Sigmoid colon (tissue), 4 donors: ENCODE measurements at regions not wholly inside any gene's neighbourhood (a gene's known extent, or its start where the extent isn't known, plus 50 kb on each side); places are given as distances from the start of the nearest gene placed in this dataset.

Source experiments
- EP300 ChIP-seq, 4 donors: sonication (generic); formaldehyde crosslinking; IDR thresholded peaks; one replicate each; pipeline ENCODE4 v1.6.1; 2017; ENCODE audit warnings: antibody characterized with exemption in 4 of 4
- TF ChIP-seq, protein P1 (sequence below), 4 experiments: fragments of 450-650 bp in 3 of 4; fragments of 200-600 bp in 1 of 4; IDR thresholded peaks; one replicate each; pipeline ENCODE4 v1.5.1; 2016 to 2019; ENCODE audit warnings: antibody characterized with exemption in 4 of 4, mild to moderate bottlenecking in 3 of 4, moderate library complexity in 2 of 4

- no peak for TF ChIP-seq EP300 (IDR thresholded peaks at IDR 0.05)
- TF ChIP-seq, protein P1, sequence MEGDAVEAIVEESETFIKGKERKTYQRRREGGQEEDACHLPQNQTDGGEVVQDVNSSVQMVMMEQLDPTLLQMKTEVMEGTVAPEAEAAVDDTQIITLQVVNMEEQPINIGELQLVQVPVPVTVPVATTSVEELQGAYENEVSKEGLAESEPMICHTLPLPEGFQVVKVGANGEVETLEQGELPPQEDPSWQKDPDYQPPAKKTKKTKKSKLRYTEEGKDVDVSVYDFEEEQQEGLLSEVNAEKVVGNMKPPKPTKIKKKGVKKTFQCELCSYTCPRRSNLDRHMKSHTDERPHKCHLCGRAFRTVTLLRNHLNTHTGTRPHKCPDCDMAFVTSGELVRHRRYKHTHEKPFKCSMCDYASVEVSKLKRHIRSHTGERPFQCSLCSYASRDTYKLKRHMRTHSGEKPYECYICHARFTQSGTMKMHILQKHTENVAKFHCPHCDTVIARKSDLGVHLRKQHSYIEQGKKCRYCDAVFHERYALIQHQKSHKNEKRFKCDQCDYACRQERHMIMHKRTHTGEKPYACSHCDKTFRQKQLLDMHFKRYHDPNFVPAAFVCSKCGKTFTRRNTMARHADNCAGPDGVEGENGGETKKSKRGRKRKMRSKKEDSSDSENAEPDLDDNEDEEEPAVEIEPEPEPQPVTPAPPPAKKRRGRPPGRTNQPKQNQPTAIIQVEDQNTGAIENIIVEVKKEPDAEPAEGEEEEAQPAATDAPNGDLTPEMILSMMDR (IDR thresholded peaks at IDR 0.05) = no peak
Measured at GRCh38 chr6:154580397-154581135, 70.1 kb upstream of the CNKSR3 start.
